ENCODE measurements at regions not wholly inside any gene's neighbourhood (a gene's known extent, or its start where the extent isn't known, plus 50 kb on each side); places are given as distances from the start of the nearest gene placed in this dataset.
"Not testable (repeated sequence)": the region's sequence is repeated elsewhere in the genome, so short reads cannot be mapped to it uniquely, and the experiment has no call there.

DNA sequence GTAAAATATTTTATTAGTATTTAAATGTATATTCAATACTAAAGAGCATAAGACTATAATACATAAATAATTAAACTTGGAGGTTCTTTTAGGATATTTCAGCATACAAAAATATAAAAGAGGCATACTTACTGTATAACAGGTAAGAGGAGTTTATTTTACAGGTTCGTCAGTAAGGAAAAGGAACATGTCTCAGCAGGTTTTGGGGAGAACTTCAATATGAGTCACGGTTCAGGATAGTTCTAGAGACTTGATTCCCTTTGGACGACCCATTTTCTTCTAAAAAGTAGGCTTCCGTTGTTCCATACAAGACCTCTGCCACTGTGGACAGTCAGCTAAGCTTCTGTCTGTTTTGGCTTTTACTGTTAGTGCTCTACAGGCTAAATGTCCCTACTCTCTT, 181.1 kb downstream of the ALX1 start:
- no peak overlapping the region for H3K4me3 ChIP-seq (ENCODE audit: low read depth, low read length)
- POLR2A ChIA-PET = no interaction called here
- TF ChIP-seq, protein P1, sequence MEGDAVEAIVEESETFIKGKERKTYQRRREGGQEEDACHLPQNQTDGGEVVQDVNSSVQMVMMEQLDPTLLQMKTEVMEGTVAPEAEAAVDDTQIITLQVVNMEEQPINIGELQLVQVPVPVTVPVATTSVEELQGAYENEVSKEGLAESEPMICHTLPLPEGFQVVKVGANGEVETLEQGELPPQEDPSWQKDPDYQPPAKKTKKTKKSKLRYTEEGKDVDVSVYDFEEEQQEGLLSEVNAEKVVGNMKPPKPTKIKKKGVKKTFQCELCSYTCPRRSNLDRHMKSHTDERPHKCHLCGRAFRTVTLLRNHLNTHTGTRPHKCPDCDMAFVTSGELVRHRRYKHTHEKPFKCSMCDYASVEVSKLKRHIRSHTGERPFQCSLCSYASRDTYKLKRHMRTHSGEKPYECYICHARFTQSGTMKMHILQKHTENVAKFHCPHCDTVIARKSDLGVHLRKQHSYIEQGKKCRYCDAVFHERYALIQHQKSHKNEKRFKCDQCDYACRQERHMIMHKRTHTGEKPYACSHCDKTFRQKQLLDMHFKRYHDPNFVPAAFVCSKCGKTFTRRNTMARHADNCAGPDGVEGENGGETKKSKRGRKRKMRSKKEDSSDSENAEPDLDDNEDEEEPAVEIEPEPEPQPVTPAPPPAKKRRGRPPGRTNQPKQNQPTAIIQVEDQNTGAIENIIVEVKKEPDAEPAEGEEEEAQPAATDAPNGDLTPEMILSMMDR (IDR thresholded peaks at IDR 0.05; ENCODE audit: insufficient read depth, low read length, missing control alignments) = no peak
- no peak for DNase-seq (ENCODE audit: low read depth, low spot score)
- CTCF ChIA-PET = no interaction called here

- CTCF ChIA-PET = interaction anchor here (2.0 to 3.8 kb wide), 2 partner anchors 404 to 457 kb away, joined by 7 to 15 read pairs; no protein-coding TSS in a partner anchor
- TF ChIP-seq, protein P1 (IDR thresholded peaks at IDR 0.05; ENCODE audit: insufficient read depth, low read length, missing control alignments) = no peak
- H3K4me3 ChIP-seq (ENCODE audit: low read depth, low read length) = no peak overlapping the region
- POLR2A ChIA-PET = no interaction called here
- DNase-seq (ENCODE audit: low read depth, low spot score) = no peak
Observed at GRCh38 chr12:85462888-85463287, 182.9 kb downstream of the ALX1 start.

- TF ChIP-seq, protein P1 (IDR thresholded peaks at IDR 0.05; ENCODE audit: insufficient read depth, low read length, missing control alignments) = no peak
- DNase-seq (ENCODE audit: low read depth, low spot score) = no peak
- ChIA-PET POLR2A (no interaction called here), CTCF (interaction anchor here (1.0 to 2.9 kb wide), 5 partner anchors 9 to 456 kb away, joined by 3 to 87 read pairs (median 5); partner anchors contain the start of gene NTS)
- H3K4me3 ChIP-seq (ENCODE audit: low read depth, low read length) = no peak overlapping the region
Observed at GRCh38 chr12:85466890-85467289, 186.9 kb downstream of the ALX1 start.

DNA sequence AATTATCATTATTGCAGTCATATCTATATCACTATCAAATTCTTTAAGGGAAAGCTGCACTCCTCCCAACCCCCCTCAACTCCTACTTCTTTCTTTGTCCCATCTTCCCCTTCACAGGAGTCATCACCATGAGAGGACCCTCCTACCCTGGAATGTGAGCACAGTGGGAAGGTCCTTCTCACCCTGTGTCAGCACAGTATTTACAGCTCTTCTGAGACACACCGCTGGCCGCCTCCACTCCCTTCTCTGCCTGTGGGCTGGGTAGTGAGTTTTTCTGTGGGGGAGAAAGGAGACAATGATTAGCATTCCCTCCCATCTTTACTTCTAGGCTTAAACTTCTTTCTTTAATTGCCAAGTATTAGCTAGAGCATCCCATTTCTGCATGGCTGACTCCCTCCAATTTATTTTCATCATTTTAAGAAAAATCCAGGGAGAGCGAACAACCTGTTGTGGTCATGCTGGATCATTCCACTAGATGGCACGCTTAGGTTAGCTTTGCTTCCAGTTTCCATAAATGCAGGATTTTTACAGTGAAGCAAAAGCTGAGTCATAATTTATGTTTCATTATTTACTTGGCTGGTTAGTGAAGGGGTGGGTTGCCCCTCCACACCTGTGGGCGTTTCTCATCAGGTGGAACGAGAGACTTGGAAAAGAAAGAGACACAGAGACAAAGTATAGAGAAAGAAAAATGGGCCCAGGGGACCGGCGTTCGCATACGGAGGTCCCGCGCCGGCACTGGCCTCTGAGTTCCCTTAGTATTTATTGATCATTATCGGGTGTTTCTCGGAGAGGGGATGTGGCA, 188.5 kb downstream of the ALX1 start:
- TF ChIP-seq, protein P1 (IDR thresholded peaks at IDR 0.05; ENCODE audit: insufficient read depth, low read length, missing control alignments) = peak; percentile 77
- POLR2A ChIA-PET = interaction anchor here (0.8 kb wide), 1 partner anchor 413 kb away, joined by 4 read pairs; no protein-coding TSS in a partner anchor
- DNase-seq (ENCODE audit: low read depth, low spot score) = peak; percentile 28
- CTCF ChIA-PET = interaction anchor here (0.7 to 2.9 kb wide), 20 partner anchors 10 to 483 kb away, joined by 3 to 87 read pairs (median 3); partner anchors contain the start of gene NTS
- peak overlapping the region; percentile 35 for H3K4me3 ChIP-seq (ENCODE audit: low read depth, low read length)

DNA sequence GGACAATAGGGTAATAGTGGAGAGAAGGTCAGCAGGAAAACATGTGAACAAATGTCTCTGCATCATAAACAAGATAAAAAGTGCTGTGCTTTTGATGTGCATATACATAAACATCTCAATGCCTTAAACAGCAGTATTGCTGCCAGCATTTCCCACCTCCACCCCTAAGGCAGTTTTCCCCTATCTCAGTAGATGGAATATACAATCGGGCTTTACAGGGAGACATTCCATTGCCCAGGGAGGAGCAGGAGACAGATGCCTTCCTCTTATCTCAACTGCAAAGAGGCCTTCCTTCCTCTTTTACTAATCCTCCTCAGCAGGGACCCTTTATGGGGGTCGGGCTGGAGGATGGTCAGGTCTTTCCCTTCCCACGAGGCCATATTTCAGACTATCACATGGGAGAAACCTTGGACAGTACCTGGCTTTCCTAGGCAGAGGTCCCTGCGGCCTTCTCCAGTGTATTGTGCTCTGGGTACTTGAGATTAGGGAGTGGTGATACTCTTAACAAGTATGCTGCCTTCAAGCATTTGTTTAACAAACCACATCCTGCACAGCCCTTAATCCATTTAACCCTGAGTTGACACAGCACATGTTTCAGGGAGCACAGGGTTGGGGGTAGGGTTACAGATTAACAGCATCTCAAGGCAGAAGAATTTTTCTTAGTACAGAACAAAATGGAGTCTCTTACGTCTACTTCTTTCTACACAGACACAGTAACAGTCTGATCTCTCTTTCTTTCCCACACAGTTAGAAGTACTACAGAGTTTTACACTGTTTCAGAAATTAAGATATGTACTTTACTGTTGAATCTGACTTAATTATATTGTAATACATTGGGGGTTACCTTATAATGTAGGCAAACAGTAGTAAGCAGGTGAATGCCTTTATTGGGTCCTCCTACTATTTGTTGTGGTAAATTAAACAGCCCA, 189.4 kb downstream of the ALX1 start:
- POLR2A ChIA-PET = interaction anchor here (0.8 kb wide), 1 partner anchor 412 kb away, joined by 4 read pairs; no protein-coding TSS in a partner anchor
- CTCF ChIA-PET = interaction anchor here (0.6 to 2.9 kb wide), 16 partner anchors 30 to 454 kb away, joined by 3 to 87 read pairs (median 3); partner anchors contain the start of gene NTS
- H3K4me3 ChIP-seq (ENCODE audit: low read depth, low read length); DNase-seq (ENCODE audit: low read depth, low spot score): not testable (repeated sequence)

- H3K4me3 ChIP-seq (ENCODE audit: low read depth, low read length); DNase-seq (ENCODE audit: low read depth, low spot score); POLR2A ChIA-PET: not testable (repeated sequence)
- CTCF ChIA-PET = interaction anchor here (1.2 to 2.3 kb wide), 6 partner anchors 9 to 445 kb away, joined by 3 to 29 read pairs (median 8); no protein-coding TSS in a partner anchor
Observed at GRCh38 chr12:85475277-85475676, 195.3 kb downstream of the ALX1 start.

Data from AG04449 (cell line).